GM18519 (cell line): ENCODE measurements at regions not wholly inside any gene's neighbourhood (a gene's known extent, or its start where the extent isn't known, plus 50 kb on each side); places are given as distances from the start of the nearest gene placed in this dataset.
A peak's percentile ranks its signal among the peaks of the same experiment; 100 is the strongest.

Experiments
- ATAC-seq: cut with Tn5 transposase; IDR thresholded peaks from one replicate; pipeline ENCODE4 v1.9.1; 2021; ENCODE audit warnings: mild to moderate bottlenecking, moderate library complexity; ENCODE audit not compliant: unreplicated experiment, low FRiP score

- no peak for ATAC-seq
These were observed 519.2 kb upstream of the DIPK2B start for GRCh38 chrX:45719751-45720501.

GRCh38 chrX:45718676-45719075, 518.0 kb upstream of the DIPK2B start:
- no peak for ATAC-seq

- no peak for ATAC-seq
These were observed 516.1 kb upstream of the DIPK2B start for GRCh38 chrX:45716750-45717149.

- ATAC-seq: no peak
These were observed 515.1 kb upstream of the DIPK2B start for GRCh38 chrX:45715748-45716147.

- no peak for ATAC-seq
These were observed 514.2 kb upstream of the DIPK2B start for GRCh38 chrX:45714866-45715265.

GRCh38 chrX:45712067-45712466, 511.4 kb upstream of the DIPK2B start:
- no peak for ATAC-seq

GRCh38 chrX:45711231-45711630, 510.6 kb upstream of the DIPK2B start:
- no peak for ATAC-seq

GRCh38 chrX:45710081-45710801, 509.6 kb upstream of the DIPK2B start:
- peak; percentile 79 for ATAC-seq

GRCh38 chrX:45709381-45709780, 508.7 kb upstream of the DIPK2B start:
- no peak for ATAC-seq

- ATAC-seq: no peak
These were observed 498.5 kb upstream of the DIPK2B start for GRCh38 chrX:45699158-45699557.

GRCh38 chrX:45697591-45697990, 496.9 kb upstream of the DIPK2B start:
- ATAC-seq: no peak

GRCh38 chrX:45696736-45697135, 496.1 kb upstream of the DIPK2B start:
- ATAC-seq: no peak

- ATAC-seq: no peak
These were observed 489.3 kb upstream of the DIPK2B start for GRCh38 chrX:45689971-45690370.

GRCh38 chrX:45683914-45684313, 483.2 kb upstream of the DIPK2B start:
- no peak for ATAC-seq

- ATAC-seq: no peak
These were observed 481.2 kb upstream of the DIPK2B start for GRCh38 chrX:45681891-45682290.

GRCh38 chrX:45669715-45670340, 469.2 kb upstream of the DIPK2B start:
- no peak for ATAC-seq

GRCh38 chrX:45668686-45669443, 468.2 kb upstream of the DIPK2B start:
- no peak for ATAC-seq

- no peak for ATAC-seq
These were observed 467.0 kb upstream of the DIPK2B start for GRCh38 chrX:45667666-45668065.

- ATAC-seq: no peak
These were observed 464.1 kb upstream of the DIPK2B start for GRCh38 chrX:45664727-45665290.

- ATAC-seq: no peak
These were observed 459.8 kb upstream of the DIPK2B start for GRCh38 chrX:45660477-45660876.

GRCh38 chrX:45633419-45633818, 432.7 kb upstream of the DIPK2B start:
- no peak for ATAC-seq
